ENCODE measurements at regions not wholly inside any gene's neighbourhood (a gene's known extent, or its start where the extent isn't known, plus 50 kb on each side); places are given as distances from the start of the nearest gene placed in this dataset.
"Not testable (repeated sequence)": the region's sequence is repeated elsewhere in the genome, so short reads cannot be mapped to it uniquely, and the experiment has no call there.

GRCh38 chr18:41642756-41643155, 312.3 kb upstream of the PIK3C3 start:
- no peak for TF ChIP-seq CTCF (IDR thresholded peaks at IDR 0.05; ENCODE audit: borderline replicate concordance, extremely low read depth, insufficient read depth)
- Histone ChIP-seq H3K4me3 (ENCODE audit: low read length in 3 of 3) (no peak overlapping the region), H3K36me3 (ENCODE audit: control insufficient read depth in 2 of 3, insufficient read depth in 3 of 3, low read length in 3 of 3) (no peaks in the 10 kb centered on the region), H3K27ac (ENCODE audit: low read depth in 2 of 2, low read length in 2 of 2) (no peak overlapping the region), H3K9ac (ENCODE audit: low read length in 3 of 3) (no peak overlapping the region), H3K27me3 (ENCODE audit: control insufficient read depth, insufficient read depth, low read length) (no peaks in the 10 kb centered on the region), H3K4me1 (ENCODE audit: control insufficient read depth in 2 of 3, insufficient read depth in 2 of 3, low read depth in 1 of 3, low read length in 3 of 3) (no peaks in the 10 kb centered on the region), H3K9me3 (ENCODE audit: control insufficient read depth in 2 of 3, insufficient read depth in 1 of 3, low read length in 3 of 3) (no peaks in the 10 kb centered on the region)
- intact Hi-C loops (cut with DNase I): no loop called here
- FAIRE-seq (no peak), DNase-seq (no peak)

- H3K27me3 ChIP-seq (ENCODE audit: control insufficient read depth, insufficient read depth, low read length): no peaks in the 10 kb centered on the region
- no peaks in the 10 kb centered on the region for H3K36me3 ChIP-seq (ENCODE audit: control insufficient read depth in 2 of 3, insufficient read depth in 3 of 3, low read length in 3 of 3)
- no peak overlapping the region for H3K27ac ChIP-seq (ENCODE audit: low read depth in 2 of 2, low read length in 2 of 2)
- H3K4me1 ChIP-seq (ENCODE audit: control insufficient read depth in 2 of 3, insufficient read depth in 2 of 3, low read depth in 1 of 3, low read length in 3 of 3): no peaks in the 10 kb centered on the region
- no peak for TF ChIP-seq CTCF (IDR thresholded peaks at IDR 0.05; ENCODE audit: borderline replicate concordance, extremely low read depth, insufficient read depth)
- FAIRE-seq (no peak), DNase-seq (no peak)
- H3K9ac ChIP-seq (ENCODE audit: low read length in 3 of 3): no peak overlapping the region
- H3K4me3 ChIP-seq (ENCODE audit: low read length in 3 of 3): no peak overlapping the region
- no peaks in the 10 kb centered on the region for H3K9me3 ChIP-seq (ENCODE audit: control insufficient read depth in 2 of 3, insufficient read depth in 1 of 3, low read length in 3 of 3)
- intact Hi-C loops (cut with DNase I): no loop called here
Measured at GRCh38 chr18:41639218-41639617, 315.8 kb upstream of the PIK3C3 start.

- FAIRE-seq; intact Hi-C loops (cut with DNase I); H3K36me3 ChIP-seq (ENCODE audit: control insufficient read depth in 2 of 3, insufficient read depth in 3 of 3, low read length in 3 of 3); H3K4me1 ChIP-seq (ENCODE audit: control insufficient read depth in 2 of 3, insufficient read depth in 2 of 3, low read depth in 1 of 3, low read length in 3 of 3); H3K9ac ChIP-seq (ENCODE audit: low read length in 3 of 3); H3K9me3 ChIP-seq (ENCODE audit: control insufficient read depth in 2 of 3, insufficient read depth in 1 of 3, low read length in 3 of 3); H3K27me3 ChIP-seq (ENCODE audit: control insufficient read depth, insufficient read depth, low read length); H3K4me3 ChIP-seq (ENCODE audit: low read length in 3 of 3); H3K27ac ChIP-seq (ENCODE audit: low read depth in 2 of 2, low read length in 2 of 2): not testable (repeated sequence)
- DNase-seq: peak in 1 of 5 donors; percentile 45
Measured at GRCh38 chr18:41631723-41632285, 323.2 kb upstream of the PIK3C3 start.

GRCh38 chr18:41630232-41630886, 324.7 kb upstream of the PIK3C3 start:
- DNase-seq: no peak
- Histone ChIP-seq H3K4me1 (ENCODE audit: control insufficient read depth in 2 of 3, insufficient read depth in 2 of 3, low read depth in 1 of 3, low read length in 3 of 3) (no peaks in the 10 kb centered on the region), H3K36me3 (ENCODE audit: control insufficient read depth in 2 of 3, insufficient read depth in 3 of 3, low read length in 3 of 3) (no peaks in the 10 kb centered on the region), H3K27ac (ENCODE audit: low read depth in 2 of 2, low read length in 2 of 2) (no peak overlapping the region), H3K27me3 (ENCODE audit: control insufficient read depth, insufficient read depth, low read length) (no peaks in the 10 kb centered on the region), H3K4me3 (ENCODE audit: low read length in 3 of 3) (no peak overlapping the region), H3K9ac (ENCODE audit: low read length in 3 of 3) (no peak overlapping the region), H3K9me3 (ENCODE audit: control insufficient read depth in 2 of 3, insufficient read depth in 1 of 3, low read length in 3 of 3) (no peaks in the 10 kb centered on the region)
- no peak for FAIRE-seq
- intact Hi-C loops (cut with DNase I): no loop called here
- TF ChIP-seq CTCF (IDR thresholded peaks at IDR 0.05; ENCODE audit: borderline replicate concordance, extremely low read depth, insufficient read depth): no peak
